Cardiac septum (tissue), 1 donor: ENCODE measurements at regions not wholly inside any gene's neighbourhood (a gene's known extent, or its start where the extent isn't known, plus 50 kb on each side); places are given as distances from the start of the nearest gene placed in this dataset.
"Not testable (repeated sequence)": the region's sequence is repeated elsewhere in the genome, so short reads cannot be mapped to it uniquely, and the experiment has no call there.

Source experiments
- DNase-seq: peaks from one replicate; pipeline ENCODE4 v3.0.0-alpha.2; 2020; ENCODE audit warnings: low spot score
- intact Hi-C: fragments of 100-400 bp; cut with DNase I; formaldehyde crosslinking; loops from one replicate; pipeline ENCODE4 v1.14.0; 2022
- donor health status: DM: no; HTN: no; CAD: no.

- intact Hi-C loops, result no loop called here
- DNase-seq, result no peak
These were observed 102.2 kb upstream of the RALGAPA2 start for GRCh38 chr20:20814685-20815084.

DNA sequence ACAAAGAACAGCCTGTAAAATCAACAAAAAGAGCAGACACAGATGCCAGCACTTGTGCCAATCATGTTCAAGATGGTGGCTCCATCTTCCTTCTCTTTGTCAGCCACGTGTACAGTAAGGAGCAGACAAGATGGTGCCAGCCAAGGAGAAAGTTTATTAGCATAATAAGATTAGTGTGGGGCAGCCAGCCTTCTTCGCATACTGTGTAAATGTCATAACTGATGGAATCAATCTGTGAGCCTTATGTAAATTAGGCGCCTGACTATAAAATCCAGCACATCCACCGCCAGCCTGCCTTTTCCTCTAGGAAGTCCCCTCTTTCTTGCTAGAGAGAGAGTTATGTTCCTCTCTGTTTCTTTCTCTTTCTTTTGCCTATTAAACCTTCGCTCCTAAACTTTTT lies 99.7 kb upstream of the RALGAPA2 start:
- DNase-seq, result no peak
- intact Hi-C loops, result no loop called here

DNA sequence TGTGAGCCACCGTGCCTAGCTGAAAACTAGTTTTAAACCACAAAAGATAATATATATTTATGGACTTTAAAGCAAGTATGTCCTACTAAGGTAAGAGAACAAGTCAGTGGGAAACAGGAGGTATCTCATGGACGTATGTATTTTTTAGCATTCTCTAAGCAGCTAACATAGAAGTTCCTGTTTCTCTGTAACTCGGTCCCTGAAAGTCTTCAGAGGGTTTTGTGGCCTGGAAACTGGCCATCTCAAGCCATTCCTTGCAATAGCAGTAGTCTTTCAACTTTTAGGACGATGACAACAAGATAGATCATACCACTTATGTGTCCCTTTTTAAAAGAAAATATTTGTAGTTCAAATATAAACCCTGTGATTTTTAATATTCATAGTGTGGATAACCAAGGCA lies 95.6 kb upstream of the RALGAPA2 start:
- intact Hi-C loops, result no loop called here
- DNase-seq, result no peak

DNA sequence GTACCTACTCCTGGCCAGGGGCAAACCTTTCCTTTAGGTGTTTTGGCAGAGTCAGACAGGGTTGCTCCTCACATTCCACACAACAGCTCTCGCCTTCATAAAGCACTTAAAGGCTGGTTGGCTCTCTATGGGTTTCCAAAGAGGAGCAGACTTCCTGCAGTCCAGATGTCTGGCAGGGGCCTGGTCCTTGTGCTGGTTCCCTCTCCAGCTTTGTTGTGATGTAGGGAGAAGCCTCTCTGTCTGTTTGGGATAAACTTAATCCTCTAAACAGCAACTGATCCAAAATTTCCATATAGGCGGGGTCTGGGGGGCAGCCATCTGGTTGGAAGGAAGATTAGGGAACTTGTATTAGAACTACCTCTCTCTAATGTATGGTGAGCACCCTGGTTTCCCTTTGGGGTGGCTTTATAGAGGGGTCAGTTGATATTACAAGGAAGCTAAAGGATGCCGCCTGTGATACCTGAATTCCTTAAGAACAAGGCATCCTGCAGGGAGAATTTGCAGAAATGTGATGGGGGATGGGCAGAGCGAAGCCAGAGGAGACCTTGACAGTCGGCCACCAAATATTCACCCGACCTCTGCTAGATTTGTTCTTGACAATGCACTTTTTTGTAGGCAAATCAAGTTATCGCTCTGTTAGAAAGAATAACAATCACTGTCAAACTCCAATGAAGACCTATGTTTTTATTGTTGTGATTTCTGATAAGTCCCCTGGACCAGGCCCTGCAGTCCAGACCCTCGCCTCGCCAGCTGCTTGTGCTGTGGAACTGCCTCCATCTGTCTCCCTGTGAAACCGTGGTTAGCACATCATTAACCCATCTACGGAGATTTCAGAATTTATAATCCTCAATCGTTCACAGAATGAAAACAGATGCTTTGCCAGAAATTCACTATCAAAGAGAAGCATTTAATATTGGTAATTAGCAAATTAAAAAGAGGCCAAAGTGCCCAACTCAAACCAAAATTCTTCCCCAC lies 94.0 kb upstream of the RALGAPA2 start:
- intact Hi-C loops, result no loop called here
- no peak for DNase-seq

- intact Hi-C loops, result no loop called here
- no peak for DNase-seq
These were observed 90.6 kb upstream of the RALGAPA2 start for GRCh38 chr20:20803011-20803410.

DNA sequence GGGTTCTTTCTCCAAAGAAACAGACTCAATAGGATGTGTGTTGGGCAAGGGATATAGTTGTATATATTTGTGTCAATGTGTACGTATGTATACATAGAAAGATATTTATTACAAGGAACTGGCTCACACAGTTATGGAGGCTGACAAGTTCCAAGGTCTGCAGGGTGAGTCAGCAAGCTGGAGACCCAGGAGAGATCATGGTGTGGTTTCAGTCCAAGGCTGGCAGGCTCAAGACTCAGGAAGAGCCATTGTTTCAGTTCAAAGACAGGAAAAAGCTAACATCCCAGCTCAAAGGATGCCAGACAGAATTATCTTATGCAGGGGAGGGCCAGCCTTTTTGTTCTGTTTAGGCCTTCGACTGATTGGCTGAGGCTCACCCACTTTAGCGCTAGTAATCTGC lies 89.9 kb upstream of the RALGAPA2 start:
- no peak for DNase-seq
- intact Hi-C loops, result no loop called here

DNA sequence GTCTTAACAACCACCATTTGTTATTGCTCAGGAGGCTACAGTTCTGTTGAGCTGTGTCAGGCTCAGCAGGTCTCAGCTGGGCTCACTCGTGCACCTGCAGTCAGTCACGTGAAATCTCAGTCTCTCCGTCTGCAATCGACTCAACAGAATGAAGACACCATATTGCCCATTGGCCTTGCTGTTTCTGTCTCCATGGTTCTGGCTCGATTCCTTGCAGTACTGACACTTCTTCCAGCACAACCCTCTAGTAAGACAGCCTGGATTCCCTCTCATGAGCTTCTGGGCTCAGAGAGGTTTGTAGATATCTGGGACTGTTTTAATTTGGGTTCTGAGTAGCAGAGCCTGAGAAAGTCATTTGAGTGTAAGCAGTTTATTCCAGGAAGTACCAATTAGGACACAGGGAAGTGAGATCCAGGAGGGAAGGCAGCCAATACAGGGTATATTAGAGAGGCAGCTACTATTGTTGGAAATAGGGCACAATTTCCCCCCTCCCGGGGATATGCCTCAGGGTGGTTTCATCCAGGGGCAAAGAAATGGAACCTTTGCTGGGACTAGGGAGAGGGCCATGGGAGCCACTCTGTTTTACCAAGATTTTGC lies 87.4 kb upstream of the RALGAPA2 start:
- intact Hi-C loops, result no loop called here
- DNase-seq, result no peak

GRCh38 chr20:20797521-20798310 lies 85.3 kb upstream of the RALGAPA2 start:
- intact Hi-C loops, result no loop called here
- DNase-seq, result no peak

- DNase-seq, result no peak
- intact Hi-C loops, result no loop called here
These were observed 84.5 kb upstream of the RALGAPA2 start for GRCh38 chr20:20796766-20797440.

DNA sequence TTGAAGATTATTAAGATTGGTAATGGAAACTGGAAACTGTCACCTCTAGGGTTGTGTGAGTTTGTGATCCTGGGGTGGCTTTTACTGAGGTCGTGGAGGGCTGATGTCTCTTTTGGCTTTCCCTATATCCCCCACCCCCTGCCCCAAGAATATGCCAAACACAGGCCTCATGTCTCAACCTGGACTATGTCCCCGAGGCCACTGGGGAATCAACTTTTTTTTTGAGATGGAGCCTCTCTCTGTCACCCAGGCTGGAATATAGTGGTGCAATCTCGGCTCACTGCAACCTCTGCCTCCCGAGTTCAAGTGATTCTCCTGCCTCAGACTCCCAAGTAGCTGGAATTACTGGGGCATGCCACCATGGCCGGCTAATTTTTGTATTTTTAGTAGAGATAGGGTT lies 83.3 kb upstream of the RALGAPA2 start:
- intact Hi-C loops, result no loop called here
- DNase-seq, result no peak

GRCh38 chr20:20795119-20795518 lies 82.7 kb upstream of the RALGAPA2 start:
- DNase-seq, result no peak
- intact Hi-C loops, result no loop called here

- DNase-seq, result no peak
- intact Hi-C loops, result no loop called here
These were observed 81.1 kb upstream of the RALGAPA2 start for GRCh38 chr20:20793591-20793990.

DNA sequence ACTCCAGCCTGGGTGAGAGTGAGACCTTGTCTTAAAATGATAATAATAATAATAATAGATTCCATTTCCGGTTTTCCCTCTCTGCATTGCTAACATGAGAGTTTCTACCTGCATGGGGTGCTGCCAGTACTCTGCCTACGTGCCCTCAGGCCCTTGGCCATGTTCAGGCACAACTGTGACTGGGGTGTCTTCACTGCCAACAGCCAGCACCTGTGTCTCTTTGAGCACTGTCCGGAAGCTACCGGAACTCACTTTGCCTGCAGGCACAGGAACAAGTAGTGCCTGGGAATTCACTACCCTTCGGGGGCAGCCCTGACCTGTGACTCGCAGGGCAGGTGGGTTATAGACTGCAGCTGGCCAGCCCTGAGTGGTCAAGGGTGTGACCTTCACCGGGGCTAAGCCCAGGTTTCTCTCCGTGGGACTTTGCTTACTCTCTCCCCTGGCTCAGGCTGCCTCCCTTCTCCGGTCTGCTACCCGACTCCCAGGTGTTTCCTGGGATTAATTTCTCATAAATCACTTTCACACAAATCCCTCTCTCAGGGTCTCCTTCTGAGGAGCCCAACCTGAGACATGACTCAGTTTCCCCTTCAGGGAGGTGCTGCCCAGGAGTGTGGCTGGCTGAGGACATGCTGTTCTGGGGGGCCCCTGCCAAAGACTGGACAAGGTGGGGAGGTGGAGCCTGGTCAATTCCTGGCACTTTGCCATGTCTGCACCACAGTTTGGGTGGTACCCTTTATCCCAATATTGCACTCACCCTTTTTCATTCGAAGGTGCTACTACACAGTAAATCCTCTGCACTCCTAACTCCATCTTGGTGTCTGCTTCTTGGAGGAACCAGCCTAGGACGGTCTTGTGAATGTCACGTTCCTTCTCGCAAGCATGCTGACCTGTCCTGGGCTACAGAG lies 79.5 kb upstream of the RALGAPA2 start:
- intact Hi-C loops, result no loop called here
- no peak for DNase-seq

DNA sequence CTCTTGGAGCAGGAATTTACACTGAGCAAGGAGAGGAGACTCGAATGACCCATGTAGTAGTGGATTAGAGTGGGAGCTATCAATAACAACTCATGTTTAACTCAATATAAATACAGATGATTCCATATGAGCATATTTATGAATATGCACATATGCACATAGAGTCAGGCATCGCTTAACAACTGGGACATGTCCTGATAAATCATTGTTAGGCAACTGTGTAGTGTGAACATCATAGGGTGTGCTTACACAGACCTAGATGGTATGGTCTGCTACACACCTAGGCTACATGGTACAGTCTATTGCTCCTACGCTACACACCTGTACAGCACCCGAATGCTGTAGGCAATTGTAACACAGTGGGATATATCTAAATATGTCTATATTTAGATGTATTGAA lies 75.9 kb upstream of the RALGAPA2 start:
- intact Hi-C loops, result no loop called here

GRCh38 chr20:20786428-20786827 lies 74.0 kb upstream of the RALGAPA2 start:
- intact Hi-C loops, result no loop called here
- peak; percentile 81 for DNase-seq

More for the DNA sequence above, 75.9 kb upstream of the RALGAPA2 start:
- DNase-seq, result no peak

- no peak for DNase-seq
- intact Hi-C loops, result no loop called here
These were observed 72.8 kb upstream of the RALGAPA2 start for GRCh38 chr20:20785226-20785625.

DNA sequence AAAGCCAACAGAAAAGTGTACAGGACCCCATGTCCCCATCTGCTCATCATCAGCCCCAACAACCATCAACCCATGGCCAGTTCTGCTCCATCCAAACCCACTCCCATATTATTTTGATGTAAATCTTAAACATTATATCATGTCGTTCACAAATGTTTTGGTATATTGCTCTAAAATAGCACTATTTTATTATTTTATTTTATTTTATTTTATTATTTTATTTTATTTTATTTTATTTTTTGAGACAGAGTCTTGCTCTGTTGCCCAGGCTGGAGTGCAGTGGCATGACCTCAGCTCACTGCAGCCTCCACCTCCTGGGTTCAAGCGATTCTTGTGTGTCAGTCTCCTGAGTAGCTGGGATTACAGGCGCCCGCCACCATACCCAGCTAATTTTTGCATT lies 72.0 kb upstream of the RALGAPA2 start:
- intact Hi-C loops, DNase-seq: not testable (repeated sequence)

DNA sequence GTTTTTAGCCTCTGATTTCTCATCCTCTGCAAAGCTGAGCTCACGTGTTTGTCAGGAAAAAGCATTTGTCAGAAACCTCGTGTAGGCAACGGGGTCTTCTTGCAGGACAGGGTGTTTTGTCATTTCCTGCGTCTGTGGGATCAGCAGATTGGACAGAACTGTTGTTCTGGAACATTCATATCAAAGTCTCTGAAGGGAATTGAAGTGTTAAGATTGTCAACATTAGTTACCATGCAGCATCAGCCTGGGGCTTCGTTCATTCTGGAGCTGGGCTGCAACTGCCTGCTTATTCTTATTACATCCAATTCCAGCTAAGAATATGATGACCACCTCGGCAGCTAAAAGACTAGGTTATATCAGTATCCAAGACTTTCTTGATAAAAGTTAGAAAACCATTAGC lies 71.0 kb upstream of the RALGAPA2 start:
- no peak for DNase-seq
- intact Hi-C loops, result no loop called here

DNA sequence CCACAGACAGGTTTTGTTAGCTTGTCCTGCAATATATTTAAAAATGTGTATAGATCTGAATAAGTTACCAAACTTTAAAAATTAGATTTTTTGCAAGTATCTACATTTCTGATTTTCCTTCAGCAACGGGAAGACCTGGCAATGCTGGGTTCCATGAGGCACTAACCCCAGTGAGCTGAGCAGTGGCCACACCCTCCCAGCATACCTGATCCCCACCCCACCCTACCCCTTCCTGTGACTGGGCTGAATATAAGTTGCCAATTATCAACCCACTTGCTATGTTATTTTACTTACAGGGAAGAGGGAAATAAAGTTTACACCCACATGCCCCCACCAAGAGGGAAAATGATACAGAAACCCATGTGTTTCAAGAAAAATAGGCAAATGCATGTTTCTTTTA lies 70.3 kb upstream of the RALGAPA2 start:
- no peak for DNase-seq
- intact Hi-C loops, result no loop called here
